ENCODE measurements at regions not wholly inside any gene's neighbourhood (a gene's known extent, or its start where the extent isn't known, plus 50 kb on each side); places are given as distances from the start of the nearest gene placed in this dataset.
A peak's percentile ranks its signal among the peaks of the same experiment; 100 is the strongest.

GRCh38 chr4:140277576-140277975, 95.9 kb upstream of the SCOC start:
- no peak for DNase-seq

- DNase-seq: peak; percentile 6
Observed at GRCh38 chr4:140271553-140271952, 101.9 kb upstream of the SCOC start.

- DNase-seq: no peak
Observed at GRCh38 chr4:140269369-140269768, 104.1 kb upstream of the SCOC start.

GRCh38 chr4:140268186-140268841, 105.1 kb upstream of the SCOC start:
- no peak for DNase-seq

GRCh38 chr4:140267576-140267975, 105.9 kb upstream of the SCOC start:
- DNase-seq: no peak

GRCh38 chr4:140266958-140267568, 106.4 kb upstream of the SCOC start:
- DNase-seq: no peak

- no peak for DNase-seq
Observed at GRCh38 chr4:140260227-140260626, 106.2 kb upstream of the MAML3 start.

- no peak for DNase-seq
Observed at GRCh38 chr4:140258476-140258875, 104.5 kb upstream of the MAML3 start.

GRCh38 chr4:140257461-140258305, 103.7 kb upstream of the MAML3 start:
- no peak for DNase-seq

- no peak for DNase-seq
Observed at GRCh38 chr4:140256941-140257340, 103.0 kb upstream of the MAML3 start.

- DNase-seq: no peak
Observed at GRCh38 chr4:140256335-140256734, 102.4 kb upstream of the MAML3 start.

GRCh38 chr4:140255927-140256326, 101.9 kb upstream of the MAML3 start:
- DNase-seq: no peak

GRCh38 chr4:140255467-140255866, 101.5 kb upstream of the MAML3 start:
- DNase-seq: no peak

- DNase-seq: no peak
Observed at GRCh38 chr4:140254651-140255299, 100.8 kb upstream of the MAML3 start.

- no peak for DNase-seq
Observed at GRCh38 chr4:140253556-140254027, 99.6 kb upstream of the MAML3 start.

GRCh38 chr4:140252742-140253555, 99.0 kb upstream of the MAML3 start:
- no peak for DNase-seq

GRCh38 chr4:140252141-140252741, 98.3 kb upstream of the MAML3 start:
- no peak for DNase-seq

GRCh38 chr4:140251571-140251970, 97.6 kb upstream of the MAML3 start:
- DNase-seq: no peak

GRCh38 chr4:140250989-140251552, 97.1 kb upstream of the MAML3 start:
- no peak for DNase-seq

- DNase-seq: no peak
Observed at GRCh38 chr4:140249351-140249750, 95.4 kb upstream of the MAML3 start.

GRCh38 chr4:140247237-140247636, 93.3 kb upstream of the MAML3 start:
- no peak for DNase-seq

- DNase-seq: no peak
Observed at GRCh38 chr4:140246216-140246615, 92.2 kb upstream of the MAML3 start.
